22Rv1 (cell line): ENCODE measurements at regions not wholly inside any gene's neighbourhood (a gene's known extent, or its start where the extent isn't known, plus 50 kb on each side); places are given as distances from the start of the nearest gene placed in this dataset.

ENCODE experiments used
- ZFX ChIP-seq: fragments of 450-650 bp; IDR thresholded peaks from 2 replicates; pipeline ENCODE4 v1.6.1; 2017; ENCODE audit warnings: antibody characterized with exemption, borderline replicate concordance
- TF ChIP-seq, protein P1 (sequence below): fragments of 450-650 bp; IDR thresholded peaks from 2 replicates; pipeline ENCODE4 v1.5.1; 2017; ENCODE audit warnings: mild to moderate bottlenecking

DNA sequence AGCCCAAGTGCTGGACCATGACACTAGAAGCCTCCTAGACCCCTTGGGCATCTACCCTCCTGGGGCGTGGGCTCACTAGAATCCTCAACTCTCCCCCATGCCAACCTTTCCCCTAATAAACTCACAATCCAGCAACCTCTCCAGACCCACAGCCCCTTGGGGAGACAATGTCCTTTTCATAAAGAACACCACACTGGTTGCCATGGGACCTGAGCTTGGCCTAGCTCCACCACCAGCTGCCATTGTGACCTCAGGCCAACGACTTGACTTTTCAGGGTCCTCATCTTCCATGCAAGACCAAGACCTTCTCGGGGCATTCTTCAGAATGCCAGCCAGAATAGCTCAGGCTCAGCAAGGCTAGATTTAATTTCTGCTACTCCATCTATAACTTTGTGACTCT lies 128.1 kb upstream of the NPAS2 start:
- TF ChIP-seq, protein P1, sequence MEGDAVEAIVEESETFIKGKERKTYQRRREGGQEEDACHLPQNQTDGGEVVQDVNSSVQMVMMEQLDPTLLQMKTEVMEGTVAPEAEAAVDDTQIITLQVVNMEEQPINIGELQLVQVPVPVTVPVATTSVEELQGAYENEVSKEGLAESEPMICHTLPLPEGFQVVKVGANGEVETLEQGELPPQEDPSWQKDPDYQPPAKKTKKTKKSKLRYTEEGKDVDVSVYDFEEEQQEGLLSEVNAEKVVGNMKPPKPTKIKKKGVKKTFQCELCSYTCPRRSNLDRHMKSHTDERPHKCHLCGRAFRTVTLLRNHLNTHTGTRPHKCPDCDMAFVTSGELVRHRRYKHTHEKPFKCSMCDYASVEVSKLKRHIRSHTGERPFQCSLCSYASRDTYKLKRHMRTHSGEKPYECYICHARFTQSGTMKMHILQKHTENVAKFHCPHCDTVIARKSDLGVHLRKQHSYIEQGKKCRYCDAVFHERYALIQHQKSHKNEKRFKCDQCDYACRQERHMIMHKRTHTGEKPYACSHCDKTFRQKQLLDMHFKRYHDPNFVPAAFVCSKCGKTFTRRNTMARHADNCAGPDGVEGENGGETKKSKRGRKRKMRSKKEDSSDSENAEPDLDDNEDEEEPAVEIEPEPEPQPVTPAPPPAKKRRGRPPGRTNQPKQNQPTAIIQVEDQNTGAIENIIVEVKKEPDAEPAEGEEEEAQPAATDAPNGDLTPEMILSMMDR = no peak
- TF ChIP-seq ZFX = no peak
